SK-N-SH treated with all-trans-retinoic acid at 6 μM for 48 hours (cell line): ENCODE measurements at regions not wholly inside any gene's neighbourhood (a gene's known extent, or its start where the extent isn't known, plus 50 kb on each side); places are given as distances from the start of the nearest gene placed in this dataset.

Source experiments
- ATAC-seq: fragments of 200-7000 bp; cut with Tn5 transposase; 3 replicates; pipeline ENCODE4 v1.9.1; 2020; ENCODE audit warnings: mild to moderate bottlenecking, moderate library complexity
- ARNTL ChIP-seq: fragments of 450-650 bp; formaldehyde crosslinking; IDR thresholded peaks from 2 replicates; pipeline ENCODE4 v1.5.0; 2020; ENCODE audit warnings: low read depth, mild to moderate bottlenecking, moderate library complexity, borderline replicate concordance
- BACH2 ChIP-seq: fragments of 250-450 bp; sonication (Bioruptor Pico); IDR thresholded peaks from 2 replicates; pipeline ENCODE4 v1.9.0; 2021; ENCODE audit warnings: mild to moderate bottlenecking, borderline replicate concordance
- CREB5 ChIP-seq: fragments of 250-450 bp; sonication (Bioruptor Pico); IDR thresholded peaks from 2 replicates; pipeline ENCODE4 v1.5.1; 2020; ENCODE audit warnings: low read depth, mild to moderate bottlenecking, moderate library complexity
- CSRNP3 ChIP-seq: fragments of 250-450 bp; sonication (Bioruptor Pico); IDR thresholded peaks from 2 replicates; pipeline ENCODE4 v1.5.1; 2021; ENCODE audit warnings: mild to moderate bottlenecking, moderate library complexity
- GLIS3 ChIP-seq: fragments of 250-450 bp; sonication (Bioruptor Pico); IDR thresholded peaks from 2 replicates; pipeline ENCODE4 v1.5.0; 2020; ENCODE audit warnings: mild to moderate bottlenecking, moderate library complexity
- ISL1 ChIP-seq: fragments of 250-450 bp; sonication (Bioruptor Pico); IDR thresholded peaks from 2 replicates; pipeline ENCODE4 v2.1.2; 2022; ENCODE audit warnings: mild to moderate bottlenecking, moderate library complexity
- PATZ1 ChIP-seq: fragments of 250-450 bp; sonication (Bioruptor Pico); IDR thresholded peaks from 2 replicates; pipeline ENCODE4 v1.8.0; 2020; ENCODE audit warnings: mild to moderate bottlenecking, moderate library complexity, borderline replicate concordance
- POU6F1 ChIP-seq: fragments of 250-450 bp; sonication (Bioruptor Pico); IDR thresholded peaks from 2 replicates; pipeline ENCODE4 v1.8.0; 2021; ENCODE audit warnings: low read depth, mild to moderate bottlenecking, moderate library complexity, borderline replicate concordance
- PPARA ChIP-seq: fragments of 250-450 bp; sonication (Bioruptor Pico); IDR thresholded peaks from 2 replicates; pipeline ENCODE4 v1.5.0; 2020; ENCODE audit warnings: mild to moderate bottlenecking, borderline replicate concordance
- SNAI2 ChIP-seq: fragments of 250-450 bp; sonication (Bioruptor Pico); IDR thresholded peaks from 2 replicates; pipeline ENCODE4 v1.5.0; 2020; ENCODE audit warnings: mild to moderate bottlenecking, moderate library complexity
- TCF4 ChIP-seq: fragments of 250-450 bp; sonication (Bioruptor Pico); IDR thresholded peaks from 2 replicates; pipeline ENCODE4 v1.8.0; 2021; ENCODE audit warnings: mild to moderate bottlenecking, moderate library complexity, borderline replicate concordance
- TOX ChIP-seq: fragments of 250-450 bp; sonication (Bioruptor Pico); IDR thresholded peaks from 2 replicates; pipeline ENCODE4 v1.8.0; 2021; ENCODE audit warnings: mild to moderate bottlenecking, moderate library complexity, borderline replicate concordance
- TSHZ2 ChIP-seq: fragments of 250-450 bp; sonication (Bioruptor Pico); IDR thresholded peaks from 2 replicates; pipeline ENCODE4 v1.5.0; 2020; ENCODE audit warnings: mild to moderate bottlenecking, moderate library complexity
- ZC3H10 ChIP-seq: fragments of 250-450 bp; sonication (Bioruptor Pico); IDR thresholded peaks from 2 replicates; pipeline ENCODE4 v1.5.1; 2021; ENCODE audit warnings: mild to moderate bottlenecking, moderate library complexity
- ZFP3 ChIP-seq: fragments of 250-450 bp; sonication (Bioruptor Pico); IDR thresholded peaks from 2 replicates; pipeline ENCODE4 v1.5.0; 2020; ENCODE audit warnings: mild to moderate bottlenecking, moderate library complexity
- ZFP30 ChIP-seq: fragments of 450-650 bp; formaldehyde crosslinking; IDR thresholded peaks from 2 replicates; pipeline ENCODE4 v1.5.0; 2022; ENCODE audit warnings: mild to moderate bottlenecking, moderate library complexity
- ZNF565 ChIP-seq: fragments of 450-650 bp; formaldehyde crosslinking; conservative IDR thresholded peaks from 2 replicates; pipeline ENCODE4 v1.5.0; 2020; ENCODE audit warnings: low read depth, mild to moderate bottlenecking, moderate library complexity
- ZNF70 ChIP-seq: fragments of 450-650 bp; formaldehyde crosslinking; IDR thresholded peaks from 2 replicates; pipeline ENCODE4 v1.5.0; 2020; ENCODE audit warnings: mild to moderate bottlenecking, moderate library complexity

- no peak for TF ChIP-seq TOX
- no peak for TF ChIP-seq BACH2 (CRISPR knock-in tag)
- no peak for TF ChIP-seq CSRNP3 (CRISPR knock-in tag)
- no peak for TF ChIP-seq ZNF70 (CRISPR knock-in tag)
- no peak for TF ChIP-seq ZFP30 (CRISPR knock-in tag)
- TF ChIP-seq PPARA, result no peak
- TF ChIP-seq ZNF565 (CRISPR knock-in tag), result no peak
- TF ChIP-seq ISL1 (CRISPR knock-in tag), result no peak
- no peak for ATAC-seq
Observed at GRCh38 chr5:111603446-111603827, 91.1 kb upstream of the STARD4 start.

- TF ChIP-seq PATZ1 (CRISPR knock-in tag) (no peak), ZC3H10 (CRISPR knock-in tag) (no peak)
- no peak for ATAC-seq
Observed at GRCh38 chr5:111602817-111603445, 90.6 kb upstream of the STARD4 start.

GRCh38 chr5:111598996-111599395 lies 86.7 kb upstream of the STARD4 start:
- TF ChIP-seq TSHZ2 (CRISPR knock-in tag), result no peak
- no peak for TF ChIP-seq ZFP30 (CRISPR knock-in tag)
- no peak for TF ChIP-seq ISL1 (CRISPR knock-in tag)
- no peak for TF ChIP-seq ZFP3 (CRISPR knock-in tag)
- no peak for TF ChIP-seq TOX
- TF ChIP-seq ZC3H10 (CRISPR knock-in tag), result no peak
- TF ChIP-seq ARNTL (CRISPR knock-in tag), result no peak
- no peak for TF ChIP-seq GLIS3
- TF ChIP-seq PATZ1 (CRISPR knock-in tag), result no peak
- TF ChIP-seq ZNF70 (CRISPR knock-in tag), result no peak
- TF ChIP-seq SNAI2 (CRISPR knock-in tag), result no peak
- no peak for TF ChIP-seq TCF4 (CRISPR knock-in tag)
- no peak for TF ChIP-seq POU6F1
- no peak for TF ChIP-seq ZNF565 (CRISPR knock-in tag)
- no peak for TF ChIP-seq PPARA
- TF ChIP-seq CREB5 (CRISPR knock-in tag), result no peak
- TF ChIP-seq, all 23 proteins: peak for 0
- ATAC-seq, result no peak
